ENCODE measurements at regions not wholly inside any gene's neighbourhood (a gene's known extent, or its start where the extent isn't known, plus 50 kb on each side); places are given as distances from the start of the nearest gene placed in this dataset.
A peak's percentile ranks its signal among the peaks of the same experiment; 100 is the strongest.
"Not testable (repeated sequence)": the region's sequence is repeated elsewhere in the genome, so short reads cannot be mapped to it uniquely, and the experiment has no call there.

DNA sequence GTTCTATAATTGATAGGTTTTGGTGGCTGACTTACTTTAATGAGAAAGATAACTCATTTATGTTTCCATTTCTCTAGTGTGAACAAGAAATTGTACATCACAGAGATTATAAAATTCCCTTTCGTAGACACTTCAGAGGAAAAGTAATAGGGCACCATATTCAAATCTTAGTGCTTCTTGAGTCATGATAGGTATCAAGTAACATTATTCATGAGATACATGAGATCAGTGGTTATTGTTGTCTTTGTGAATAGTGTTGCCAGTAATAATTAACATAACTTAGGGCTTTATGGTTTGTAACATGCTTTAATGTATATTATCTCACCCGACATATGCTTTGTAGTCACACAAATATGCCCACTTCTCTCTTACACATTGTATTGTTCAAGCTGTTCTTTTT is 73.7 kb upstream of the IL15 start:
- no peak overlapping the region for H3K4me3 ChIP-seq

DNA sequence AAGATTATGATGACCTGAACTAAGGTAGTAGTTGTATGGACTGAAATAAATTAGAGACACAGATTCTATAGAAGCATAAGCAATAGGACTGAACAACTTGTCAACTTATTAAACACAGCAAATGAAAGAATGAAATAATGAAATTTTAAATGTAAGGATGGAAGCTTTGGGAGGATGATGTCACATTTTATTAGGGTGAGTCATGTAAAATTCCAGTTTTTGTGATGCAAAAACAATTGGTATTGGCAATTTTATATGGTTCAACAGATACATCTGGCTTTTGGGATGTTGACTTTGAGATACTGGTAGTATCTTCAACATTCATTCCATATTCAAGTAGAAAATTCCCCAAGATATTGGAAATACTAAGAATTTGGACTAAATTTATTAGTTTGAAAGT is 72.7 kb upstream of the IL15 start:
- Histone ChIP-seq H3K4me3 (no peak overlapping the region), H3K27ac (no peak overlapping the region), H3K27me3 (replicated peaks) (no peaks in the 10 kb centered on the region), H3K9me3 (replicated peaks) (no peaks in the 10 kb centered on the region), H3K36me3 (no peaks in the 10 kb centered on the region), H3K4me1 (replicated peaks) (peaks cover 18% of the 10 kb centered on the region; the same call in 1 of the 2 replicates)
- no peak for DNase-seq (ENCODE audit: low read depth in 1 of 2, low spot score in 2 of 2)

More for the DNA sequence above, 73.7 kb upstream of the IL15 start:
- H3K27me3 ChIP-seq (replicated peaks), result no peaks in the 10 kb centered on the region
- H3K9me3 ChIP-seq (replicated peaks), result no peaks in the 10 kb centered on the region
- DNase-seq (ENCODE audit: low read depth in 1 of 2, low spot score in 2 of 2), result no peak
- peaks cover 10% of the 10 kb centered on the region; the same call in 1 of the 2 replicates for H3K4me1 ChIP-seq (replicated peaks)
- H3K36me3 ChIP-seq, result no peaks in the 10 kb centered on the region
- no peak overlapping the region for H3K27ac ChIP-seq

DNA sequence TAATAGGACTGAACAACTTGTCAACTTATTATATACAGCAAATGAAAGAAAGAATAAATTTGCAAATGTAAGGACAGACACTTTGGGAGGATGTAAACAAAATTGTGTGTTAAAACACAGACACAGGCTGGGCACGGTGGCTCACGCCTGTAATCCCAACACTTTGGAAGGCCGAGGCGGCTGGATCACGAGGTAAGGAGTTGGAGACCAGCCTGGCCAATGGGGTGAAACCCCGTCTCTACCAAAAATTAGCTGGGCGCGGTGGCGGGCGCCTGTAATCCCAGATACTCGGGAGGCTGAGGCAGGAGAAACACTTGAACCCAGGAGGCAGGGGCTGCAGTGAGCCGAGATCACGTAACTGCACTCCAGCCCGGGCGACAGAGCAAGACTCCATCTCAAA is 71.4 kb upstream of the IL15 start:
- not testable (repeated sequence) for H3K4me3 ChIP-seq; H3K27me3 ChIP-seq (replicated peaks); DNase-seq (ENCODE audit: low read depth in 1 of 2, low spot score in 2 of 2); H3K9me3 ChIP-seq (replicated peaks); H3K36me3 ChIP-seq; H3K27ac ChIP-seq
- H3K4me1 ChIP-seq (replicated peaks), result peaks cover 31% of the 10 kb centered on the region

- no peaks in the 10 kb centered on the region for H3K36me3 ChIP-seq
- H3K4me1 ChIP-seq (replicated peaks), result peaks cover 36% of the 10 kb centered on the region
- no peak overlapping the region for H3K27ac ChIP-seq
- no peaks in the 10 kb centered on the region for H3K27me3 ChIP-seq (replicated peaks)
- no peaks in the 10 kb centered on the region for H3K9me3 ChIP-seq (replicated peaks)
- no peak overlapping the region for H3K4me3 ChIP-seq
- DNase-seq (ENCODE audit: low read depth in 1 of 2, low spot score in 2 of 2), result no peak
Observed at GRCh38 chr4:141565379-141566089, 70.8 kb upstream of the IL15 start.

DNA sequence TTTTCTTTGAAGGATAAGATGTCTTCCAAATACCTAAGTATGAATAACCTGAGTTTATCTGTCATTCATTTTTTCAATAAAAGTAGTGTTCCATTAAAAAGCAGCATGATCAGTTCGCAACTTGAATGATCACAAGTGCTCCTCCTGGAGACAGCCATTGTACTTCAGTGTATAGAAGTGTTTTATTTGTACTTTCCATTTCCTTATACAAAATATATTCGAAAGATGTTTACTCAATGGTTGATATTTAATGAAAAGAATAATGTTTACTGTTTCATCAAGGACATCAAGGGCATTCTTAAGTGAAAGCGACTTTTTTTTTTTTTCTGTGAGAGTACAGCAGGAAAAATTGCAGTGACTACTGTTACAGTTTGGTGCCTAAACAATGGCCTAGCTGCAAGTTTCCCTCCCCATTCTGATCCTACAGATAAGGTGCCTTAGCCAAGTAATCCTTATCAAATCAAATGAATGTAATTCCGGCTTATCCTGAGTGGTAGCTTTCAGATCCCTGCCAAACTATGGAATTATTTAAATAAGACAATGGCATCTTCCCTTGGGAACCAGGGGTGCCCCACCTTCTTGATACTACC is 69.0 kb upstream of the IL15 start:
- DNase-seq (ENCODE audit: low read depth in 1 of 2, low spot score in 2 of 2), result no peak
- H3K36me3 ChIP-seq, result no peaks in the 10 kb centered on the region
- peaks cover 50% of the 10 kb centered on the region for H3K4me1 ChIP-seq (replicated peaks)
- H3K27me3 ChIP-seq (replicated peaks), result no peaks in the 10 kb centered on the region
- H3K4me3 ChIP-seq, result no peak overlapping the region
- no peak overlapping the region; the same call in 1 of the 2 replicates for H3K27ac ChIP-seq
- no peaks in the 10 kb centered on the region for H3K9me3 ChIP-seq (replicated peaks)

DNA sequence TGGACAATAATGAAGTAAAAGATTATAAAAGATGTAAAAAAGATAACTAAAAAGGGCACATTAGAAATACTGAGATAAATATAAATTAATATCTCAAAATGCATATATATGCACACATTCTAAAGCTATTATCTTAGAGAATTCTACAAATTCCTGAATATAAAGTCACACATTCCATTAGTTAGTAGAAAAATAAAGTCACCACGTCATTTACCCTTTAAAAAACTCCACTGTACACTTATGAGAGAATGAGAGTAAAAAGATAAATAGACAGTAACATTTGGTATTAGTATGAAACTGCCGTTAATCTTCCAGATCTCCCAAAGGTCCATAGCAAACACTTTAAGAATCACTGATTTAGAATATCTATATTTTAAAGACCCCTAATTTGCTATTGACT is 67.2 kb upstream of the IL15 start:
- Histone ChIP-seq H3K36me3 (no peaks in the 10 kb centered on the region), H3K27ac (peak overlapping the region; percentile 78), H3K27me3 (replicated peaks) (no peaks in the 10 kb centered on the region), H3K4me1 (replicated peaks) (peaks cover 50% of the 10 kb centered on the region), H3K9me3 (replicated peaks) (no peaks in the 10 kb centered on the region), H3K4me3 (no peak overlapping the region)
- DNase-seq (ENCODE audit: low read depth in 1 of 2, low spot score in 2 of 2), result peak in 1 of 2 experiments; percentile 64

DNA sequence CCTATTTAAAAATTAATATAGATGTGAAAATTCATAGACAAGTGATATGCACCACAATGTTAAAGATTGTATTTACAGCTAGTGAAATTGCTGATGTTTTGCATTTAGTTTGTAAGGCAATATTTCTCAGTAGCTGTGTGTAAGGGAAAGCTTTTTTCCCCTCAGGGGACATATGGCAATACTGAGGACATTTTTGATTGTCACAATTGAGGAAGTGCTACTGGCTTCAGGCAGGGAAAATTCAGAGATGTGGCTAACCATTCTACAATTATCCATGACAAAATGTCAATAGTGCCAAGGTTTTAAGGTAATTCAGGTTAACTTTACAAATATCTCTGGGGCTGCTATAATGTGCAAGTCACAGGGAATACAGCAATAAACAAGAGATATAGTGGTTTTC is 66.1 kb upstream of the IL15 start:
- H3K36me3 ChIP-seq, result no peaks in the 10 kb centered on the region
- peak overlapping the region; percentile 78 for H3K27ac ChIP-seq
- H3K4me1 ChIP-seq (replicated peaks), result peaks cover 50% of the 10 kb centered on the region
- H3K27me3 ChIP-seq (replicated peaks), result no peaks in the 10 kb centered on the region
- DNase-seq (ENCODE audit: low read depth in 1 of 2, low spot score in 2 of 2), result no peak
- no peak overlapping the region for H3K4me3 ChIP-seq
- no peaks in the 10 kb centered on the region for H3K9me3 ChIP-seq (replicated peaks)

GRCh38 chr4:141571362-141571761 is 65.0 kb upstream of the IL15 start:
- H3K27me3 ChIP-seq (replicated peaks), result no peaks in the 10 kb centered on the region
- peak; percentile 55 to 62 for DNase-seq (ENCODE audit: low read depth in 1 of 2, low spot score in 2 of 2)
- H3K4me1 ChIP-seq (replicated peaks), result peaks cover 45% of the 10 kb centered on the region
- no peaks in the 10 kb centered on the region for H3K36me3 ChIP-seq
- H3K9me3 ChIP-seq (replicated peaks), result no peaks in the 10 kb centered on the region
- no peak overlapping the region for H3K4me3 ChIP-seq
- H3K27ac ChIP-seq, result peak overlapping the region; percentile 28; the same call in 1 of the 2 replicates

- peak overlapping the region; percentile 28 for H3K27ac ChIP-seq
Observed at GRCh38 chr4:141571793-141572192, 64.6 kb upstream of the IL15 start.

DNA sequence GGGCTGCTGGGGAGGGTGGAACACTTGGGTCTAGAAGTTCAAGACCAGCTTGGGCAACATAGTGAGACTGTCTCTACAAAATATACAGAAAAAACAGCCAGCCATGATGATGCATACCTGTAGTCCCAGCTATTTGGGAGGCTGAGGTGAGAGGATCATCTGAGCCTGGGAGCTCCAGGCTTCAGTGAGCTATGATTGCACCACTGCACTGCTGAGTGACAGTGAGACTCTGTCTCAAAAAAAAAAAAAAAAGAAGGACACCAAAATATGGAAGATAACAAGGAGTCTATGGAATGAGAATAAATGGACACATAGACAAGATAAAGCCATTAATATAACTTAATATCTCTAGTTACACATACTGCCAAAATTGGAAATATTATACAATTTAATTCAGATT is 62.7 kb upstream of the IL15 start:
- Histone ChIP-seq H3K4me3 (no peak overlapping the region), H3K9me3 (replicated peaks) (no peaks in the 10 kb centered on the region), H3K4me1 (replicated peaks) (peaks cover 33% of the 10 kb centered on the region), H3K27ac (no peak overlapping the region), H3K27me3 (replicated peaks) (no peaks in the 10 kb centered on the region), H3K36me3 (no peaks in the 10 kb centered on the region)
- no peak for DNase-seq (ENCODE audit: low read depth in 1 of 2, low spot score in 2 of 2)

More at GRCh38 chr4:141571793-141572192, 64.6 kb upstream of the IL15 start:
- H3K27me3 ChIP-seq (replicated peaks), result no peaks in the 10 kb centered on the region
- DNase-seq (ENCODE audit: low read depth in 1 of 2, low spot score in 2 of 2), result no peak
- H3K36me3 ChIP-seq, result no peaks in the 10 kb centered on the region
- no peak overlapping the region for H3K4me3 ChIP-seq
- H3K9me3 ChIP-seq (replicated peaks), result no peaks in the 10 kb centered on the region
- H3K4me1 ChIP-seq (replicated peaks), result peaks cover 42% of the 10 kb centered on the region

GRCh38 chr4:141575884-141576283 is 60.5 kb upstream of the IL15 start:
- no peaks in the 10 kb centered on the region for H3K36me3 ChIP-seq
- no peaks in the 10 kb centered on the region for H3K9me3 ChIP-seq (replicated peaks)
- no peak for DNase-seq (ENCODE audit: low read depth in 1 of 2, low spot score in 2 of 2)
- H3K4me1 ChIP-seq (replicated peaks), result peaks cover 12% of the 10 kb centered on the region
- no peaks in the 10 kb centered on the region for H3K27me3 ChIP-seq (replicated peaks)
- no peak overlapping the region for H3K4me3 ChIP-seq
- no peak overlapping the region for H3K27ac ChIP-seq

DNA sequence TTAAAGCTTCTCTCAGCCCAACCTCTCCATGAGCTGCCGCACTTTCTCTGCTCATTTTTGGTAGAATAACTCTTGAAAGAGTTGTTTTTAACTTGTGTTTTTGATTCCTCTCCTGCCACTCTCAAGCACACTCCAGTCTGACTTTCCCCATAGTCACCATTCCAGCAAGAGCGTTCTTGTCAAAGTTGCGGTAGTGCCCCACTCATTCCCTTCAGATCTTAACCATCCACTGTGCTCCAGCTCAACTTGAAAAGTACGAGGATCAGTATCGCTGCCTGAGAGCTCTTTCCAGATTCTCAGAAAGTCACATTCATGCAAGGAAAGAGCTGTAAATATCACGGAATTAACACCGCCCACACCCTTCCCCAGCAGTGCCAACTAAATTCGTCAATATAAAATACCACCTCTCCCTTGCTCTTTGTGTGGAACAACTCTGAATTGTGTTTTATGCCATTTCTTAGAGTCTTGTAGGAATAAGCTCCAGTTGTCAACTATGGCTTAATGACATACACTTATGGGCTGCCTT is 59.7 kb upstream of the IL15 start:
- Histone ChIP-seq H3K27me3 (replicated peaks) (no peaks in the 10 kb centered on the region), H3K27ac (no peak overlapping the region), H3K36me3 (no peaks in the 10 kb centered on the region), H3K4me3 (no peak overlapping the region), H3K9me3 (replicated peaks) (no peaks in the 10 kb centered on the region), H3K4me1 (replicated peaks) (peaks cover 4% of the 10 kb centered on the region)
- DNase-seq (ENCODE audit: low read depth in 1 of 2, low spot score in 2 of 2), result no peak

DNA sequence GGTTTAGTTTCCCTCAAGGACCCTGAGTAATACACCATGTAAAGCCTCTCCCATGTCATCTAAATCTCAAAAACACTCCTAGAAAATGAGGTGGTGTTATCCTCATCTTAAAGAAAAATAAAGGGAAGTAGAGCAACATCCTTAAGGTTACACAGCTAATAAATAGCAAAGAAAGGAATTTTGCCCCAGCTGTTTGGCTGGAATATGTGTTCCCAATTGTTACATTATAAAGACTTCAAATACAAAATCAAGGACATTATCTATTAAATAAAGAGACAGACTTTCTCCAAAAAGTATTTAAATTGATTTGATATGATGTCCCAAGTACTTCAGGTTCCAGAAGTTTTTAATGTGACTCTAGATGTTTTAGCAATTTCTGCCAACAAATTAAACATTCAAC is 57.9 kb upstream of the IL15 start:
- Histone ChIP-seq H3K4me3 (no peak overlapping the region), H3K27me3 (replicated peaks) (no peaks in the 10 kb centered on the region), H3K27ac (no peak overlapping the region), H3K36me3 (no peaks in the 10 kb centered on the region), H3K4me1 (replicated peaks) (no peaks in the 10 kb centered on the region), H3K9me3 (replicated peaks) (no peaks in the 10 kb centered on the region)
- DNase-seq (ENCODE audit: low read depth in 1 of 2, low spot score in 2 of 2), result no peak

DNA sequence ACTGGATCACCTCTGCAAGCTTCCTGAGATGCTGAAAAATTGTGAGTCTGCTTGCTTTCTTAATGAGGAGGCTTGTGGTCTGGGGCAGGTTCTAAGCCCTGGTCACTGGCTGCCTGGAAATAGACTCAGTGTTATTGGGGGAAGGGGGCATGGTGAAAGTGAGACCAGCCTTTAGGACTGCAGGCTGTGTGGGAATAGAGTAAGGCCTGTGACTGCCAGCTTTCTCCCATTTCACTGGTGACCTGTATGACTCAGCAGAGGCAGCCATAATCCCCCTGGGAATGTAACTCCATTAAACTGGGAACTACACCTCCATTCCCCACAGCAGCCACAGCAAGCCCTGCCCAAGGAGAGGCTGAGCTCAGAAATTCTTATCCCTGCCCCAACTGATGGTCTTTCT is 55.9 kb upstream of the IL15 start:
- no peaks in the 10 kb centered on the region for H3K9me3 ChIP-seq (replicated peaks)
- H3K36me3 ChIP-seq, result no peaks in the 10 kb centered on the region
- no peaks in the 10 kb centered on the region for H3K27me3 ChIP-seq (replicated peaks)
- no peak for DNase-seq (ENCODE audit: low read depth in 1 of 2, low spot score in 2 of 2)
- H3K27ac ChIP-seq, result no peak overlapping the region
- H3K4me1 ChIP-seq (replicated peaks), result no peaks in the 10 kb centered on the region
- H3K4me3 ChIP-seq, result no peak overlapping the region

Measured in SJSA1 (cell line).